ENCODE measurements at regions not wholly inside any gene's neighbourhood (a gene's known extent, or its start where the extent isn't known, plus 50 kb on each side); places are given as distances from the start of the nearest gene placed in this dataset.
A peak's percentile ranks its signal among the peaks of the same experiment; 100 is the strongest.
"Not testable (repeated sequence)": the region's sequence is repeated elsewhere in the genome, so short reads cannot be mapped to it uniquely, and the experiment has no call there.

- DNase-seq: no peak
Observed at GRCh38 chr12:28776913-28777422, 372.1 kb upstream of the FAR2 start.

GRCh38 chr12:28777603-28778365 is 371.3 kb upstream of the FAR2 start:
- no peak for DNase-seq

- peak; percentile 33 for DNase-seq
Observed at GRCh38 chr12:28780096-28780495, 369.0 kb upstream of the FAR2 start.

- no peak for DNase-seq
Observed at GRCh38 chr12:28780960-28781359, 368.1 kb upstream of the FAR2 start.

DNA sequence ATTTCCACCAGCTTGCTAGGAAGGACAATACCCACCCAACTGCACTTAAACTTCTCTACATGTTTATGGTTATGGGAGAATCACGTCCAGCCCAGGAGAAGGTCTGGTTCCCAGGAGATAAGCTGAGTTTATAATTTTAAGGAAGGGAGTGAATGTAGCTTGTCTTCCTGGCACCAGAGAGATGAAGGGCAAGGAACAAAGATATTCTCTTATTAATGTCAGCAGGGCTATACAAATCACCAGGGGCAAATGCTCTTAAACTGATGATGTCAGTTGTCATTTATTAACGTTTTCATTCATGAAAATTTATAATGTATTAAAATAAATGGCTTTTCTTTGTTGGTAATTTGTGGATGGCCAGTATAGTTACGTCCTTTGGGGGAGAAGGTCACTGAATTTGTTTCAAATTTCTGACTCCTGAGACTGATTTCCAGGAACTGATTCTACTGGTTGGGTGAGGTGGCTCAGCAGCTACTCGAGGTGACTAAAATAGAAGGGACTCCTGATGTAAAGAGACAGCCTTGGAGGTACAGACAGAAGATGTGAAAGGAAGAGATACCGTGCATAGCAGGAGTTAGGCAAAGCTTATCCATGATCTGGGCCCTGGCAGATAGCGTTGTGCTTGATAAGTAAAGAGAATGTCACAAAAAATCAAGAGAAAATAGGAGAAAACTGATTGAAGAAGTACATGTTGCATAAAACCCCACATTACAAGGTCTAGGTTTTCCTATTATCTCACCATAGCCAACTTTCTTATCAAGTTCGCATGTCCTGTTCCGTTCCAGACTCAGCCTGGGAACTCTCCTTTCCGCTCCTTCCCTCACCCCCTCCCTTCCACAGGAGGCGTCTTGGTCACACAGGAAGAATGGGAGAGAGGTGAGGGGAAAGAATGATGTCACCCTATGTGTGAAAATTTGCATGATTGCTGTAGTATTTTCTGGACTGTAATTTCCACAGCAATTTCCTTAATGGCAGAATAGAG is 367.1 kb upstream of the FAR2 start:
- DNase-seq: no peak

GRCh38 chr12:28782812-28783211 is 366.3 kb upstream of the FAR2 start:
- DNase-seq: no peak

- no peak for DNase-seq
Observed at GRCh38 chr12:28787151-28787550, 361.9 kb upstream of the FAR2 start.

GRCh38 chr12:28788256-28788655 is 360.8 kb upstream of the FAR2 start:
- not testable (repeated sequence) for DNase-seq

- DNase-seq: no peak
Observed at GRCh38 chr12:28793581-28794151, 355.4 kb upstream of the FAR2 start.

DNA sequence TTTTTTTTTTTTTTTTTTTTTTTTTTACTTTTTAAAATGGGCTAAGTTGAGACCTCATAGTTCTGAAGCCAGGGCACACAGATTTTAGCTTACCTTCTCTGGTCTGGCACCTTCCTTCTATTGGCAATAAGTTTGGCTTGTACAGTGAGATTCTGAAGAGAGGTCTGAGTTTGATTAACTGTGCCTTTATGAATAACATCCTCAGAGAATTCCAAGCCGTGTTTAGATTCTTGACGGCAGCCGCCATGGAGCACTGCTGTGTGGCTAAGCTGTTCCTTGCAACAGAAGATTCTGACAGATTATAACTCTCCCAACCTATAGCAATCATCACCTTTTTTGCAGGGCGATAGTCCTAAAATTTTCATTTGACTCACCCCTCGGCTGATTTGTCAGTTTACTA is 354.9 kb upstream of the FAR2 start:
- DNase-seq: no peak

DNA sequence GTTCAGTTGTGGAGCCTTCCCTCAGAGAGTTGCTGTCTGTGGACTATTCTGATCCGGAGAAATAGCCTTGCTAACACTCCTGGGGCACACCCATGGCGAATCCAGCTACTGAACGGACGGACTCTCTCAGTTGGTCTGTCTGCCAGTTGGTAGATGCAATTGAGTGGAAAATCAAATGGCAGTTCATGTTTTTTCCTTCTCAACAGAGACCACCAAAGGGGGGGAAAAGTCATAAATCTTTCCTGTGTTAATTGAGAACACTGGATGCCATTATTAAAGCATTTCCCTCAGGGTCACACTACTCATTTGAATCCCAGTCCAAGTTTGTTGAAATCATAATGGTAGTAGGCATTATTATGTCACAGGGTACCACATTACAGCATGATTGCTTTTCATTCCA is 354.3 kb upstream of the FAR2 start:
- no peak for DNase-seq

- peak; percentile 31 for DNase-seq
Observed at GRCh38 chr12:28795311-28795710, 353.8 kb upstream of the FAR2 start.

- DNase-seq: no peak
Observed at GRCh38 chr12:28799348-28799747, 349.7 kb upstream of the FAR2 start.

DNA sequence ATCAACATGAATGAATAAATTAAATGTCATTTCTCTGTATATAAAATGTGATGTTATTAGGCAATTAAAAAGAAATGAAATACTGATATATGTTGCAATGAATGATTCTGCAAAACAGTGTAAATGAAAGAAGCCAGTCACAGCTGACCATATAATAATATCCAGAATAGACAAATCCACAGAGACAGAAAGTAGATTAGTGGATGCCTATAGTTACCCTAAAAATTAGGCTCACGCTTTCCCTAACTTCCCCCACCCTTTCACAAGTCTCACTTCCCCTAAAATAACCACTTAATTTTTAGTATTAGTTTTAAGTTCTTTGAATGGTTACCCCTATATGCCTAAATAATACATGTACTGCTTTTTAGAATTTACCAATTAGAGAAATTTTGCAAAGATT is 348.9 kb upstream of the FAR2 start:
- DNase-seq: no peak

GRCh38 chr12:28802706-28803438 is 346.2 kb upstream of the FAR2 start:
- DNase-seq: no peak

DNA sequence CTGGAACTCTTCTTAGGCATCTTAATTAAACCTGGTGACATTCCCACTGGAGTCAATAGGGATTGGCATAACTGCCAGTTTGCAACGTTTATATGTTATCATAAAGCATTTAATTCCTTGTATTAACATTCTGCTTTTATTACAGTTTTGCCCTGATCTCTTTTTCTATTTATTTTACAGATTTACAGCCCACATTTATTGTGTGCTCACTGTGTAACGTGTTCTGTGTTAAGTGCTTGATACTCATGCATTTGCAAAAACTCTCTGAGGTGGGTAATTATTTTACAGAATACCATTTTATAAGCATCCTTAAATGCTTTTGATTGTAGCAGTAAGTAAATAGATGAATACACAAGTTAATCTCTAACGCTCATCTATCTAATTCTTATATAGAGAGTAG is 341.5 kb upstream of the FAR2 start:
- DNase-seq: no peak

GRCh38 chr12:28811457-28811856 is 337.6 kb upstream of the FAR2 start:
- no peak for DNase-seq

DNA sequence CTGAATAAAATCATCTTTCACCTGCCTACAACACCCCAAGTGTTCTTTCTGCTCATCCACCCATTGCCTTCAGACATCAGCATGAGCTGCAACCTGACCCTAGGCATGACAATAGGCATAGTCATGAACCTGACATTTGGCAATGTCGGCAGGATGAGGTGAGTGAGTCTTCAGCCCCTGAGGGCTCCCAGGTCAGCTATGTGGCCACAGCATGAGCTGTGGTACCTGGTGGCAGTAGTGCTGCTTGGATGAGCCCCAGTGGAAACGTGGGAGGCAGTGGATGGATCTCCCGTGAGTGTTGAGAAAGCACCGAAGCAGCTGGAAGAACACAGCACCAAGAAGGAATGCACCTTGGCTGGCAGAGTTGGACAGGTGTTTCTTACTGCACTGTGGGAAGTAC is 334.8 kb upstream of the FAR2 start:
- DNase-seq: no peak

DNA sequence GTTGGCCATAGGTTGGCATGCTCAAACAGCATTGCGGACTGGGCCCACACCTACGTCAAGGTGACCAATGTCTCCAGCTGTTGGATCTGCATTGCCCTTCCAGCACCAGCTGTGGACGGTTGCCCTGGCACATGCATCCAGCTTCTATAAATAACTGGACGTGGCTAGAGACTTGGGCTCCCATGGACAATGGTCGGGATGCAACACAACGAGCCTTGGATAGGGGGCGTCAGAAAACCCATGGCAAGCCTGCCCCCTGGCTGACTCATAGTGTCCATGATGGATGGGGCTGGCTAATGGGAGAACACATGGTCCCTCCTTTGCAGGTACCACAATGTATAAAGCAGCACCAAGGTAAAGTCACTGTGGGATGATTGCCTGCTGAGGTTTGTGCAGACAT is 331.6 kb upstream of the FAR2 start:
- DNase-seq: no peak

- no peak for DNase-seq
Observed at GRCh38 chr12:28824193-28824846, 324.8 kb upstream of the FAR2 start.

DNA sequence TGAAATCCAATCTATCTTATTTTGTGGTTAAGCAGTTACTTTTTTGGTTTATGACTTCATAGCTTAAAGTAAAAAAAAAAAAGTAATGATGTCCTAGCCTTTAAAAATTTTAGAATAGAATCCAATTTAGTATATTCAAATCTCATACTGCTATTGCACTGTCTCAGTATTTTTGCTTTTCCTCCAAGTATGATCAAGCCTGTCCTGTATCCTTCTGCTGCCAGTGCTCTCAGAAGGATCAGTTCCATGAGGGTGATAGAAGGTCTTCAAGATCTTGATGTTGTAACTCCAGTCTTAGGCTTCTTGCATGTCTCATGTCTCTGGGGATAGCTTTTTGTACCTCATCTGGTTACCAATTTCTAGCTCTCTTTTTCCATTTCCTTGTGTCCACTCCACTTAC is 324.2 kb upstream of the FAR2 start:
- DNase-seq: no peak

DNA sequence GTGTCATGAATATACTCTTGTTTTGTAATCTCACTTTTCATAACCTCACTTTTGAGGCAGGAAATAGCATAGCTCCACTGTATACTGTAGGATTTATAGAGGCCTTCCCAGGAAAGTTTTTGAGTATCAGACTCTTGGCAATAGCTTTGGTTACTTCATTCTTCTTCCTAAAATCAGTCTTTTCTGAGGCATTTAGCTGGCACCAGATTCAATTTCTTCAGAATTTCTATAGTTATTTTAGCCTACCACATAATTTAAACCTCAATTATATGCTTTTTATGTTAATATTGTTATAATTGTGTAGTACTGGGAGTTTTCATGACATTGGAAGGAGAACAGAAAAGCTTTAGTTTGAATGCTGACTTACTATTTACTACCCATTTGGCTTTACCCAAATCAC is 322.3 kb upstream of the FAR2 start:
- DNase-seq: no peak

Measured in kidney glomerular epithelial cell (primary cell).